ENCODE measurements at regions not wholly inside any gene's neighbourhood (a gene's known extent, or its start where the extent isn't known, plus 50 kb on each side); places are given as distances from the start of the nearest gene placed in this dataset.
"Not testable (repeated sequence)": the region's sequence is repeated elsewhere in the genome, so short reads cannot be mapped to it uniquely, and the experiment has no call there.

DNA sequence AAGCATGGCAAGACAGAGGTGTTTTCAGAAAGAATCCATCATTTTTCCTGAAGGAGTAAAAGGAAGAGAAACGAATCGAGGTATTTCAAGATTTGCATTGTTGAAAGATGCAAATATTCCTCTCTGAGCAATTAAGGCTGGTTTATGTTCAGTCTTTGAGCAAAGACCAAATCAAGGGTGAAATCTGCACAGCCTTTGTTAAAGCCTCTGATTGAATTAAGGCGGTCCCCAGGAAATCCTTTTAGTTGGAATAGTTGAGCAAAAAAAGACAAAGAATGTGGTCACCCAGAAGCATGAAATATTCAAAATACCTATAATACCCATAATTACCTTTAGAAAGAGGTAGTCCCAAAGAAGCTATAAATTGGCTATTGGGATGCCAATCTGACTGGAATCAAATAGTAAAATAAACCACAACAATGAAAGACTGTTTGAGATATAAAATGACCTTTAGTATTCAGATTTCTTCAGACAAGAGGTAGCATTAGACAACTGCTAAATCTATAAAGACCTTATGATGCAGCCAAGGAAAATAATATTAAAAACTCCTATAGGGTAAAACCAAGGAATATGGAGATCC is 1218.1 kb downstream of the ROBO2 start:
- Mint-ChIP-seq H3K27ac (no peak overlapping the region), H3K27me3 (ENCODE audit: low read depth) (no peaks in the 10 kb centered on the region), H3K4me1 (ENCODE audit: low read depth) (no peaks in the 10 kb centered on the region), H3K4me3 (no peak overlapping the region), H3K9me3 (ENCODE audit: insufficient read depth) (peaks cover 10% of the 10 kb centered on the region), H3K36me3 (ENCODE audit: low read depth) (no peaks in the 10 kb centered on the region)
- CTCF ChIA-PET = no interaction called here
- ATAC-seq (no peak), DNase-seq (no peak)
- POLR2A ChIA-PET = no interaction called here

DNA sequence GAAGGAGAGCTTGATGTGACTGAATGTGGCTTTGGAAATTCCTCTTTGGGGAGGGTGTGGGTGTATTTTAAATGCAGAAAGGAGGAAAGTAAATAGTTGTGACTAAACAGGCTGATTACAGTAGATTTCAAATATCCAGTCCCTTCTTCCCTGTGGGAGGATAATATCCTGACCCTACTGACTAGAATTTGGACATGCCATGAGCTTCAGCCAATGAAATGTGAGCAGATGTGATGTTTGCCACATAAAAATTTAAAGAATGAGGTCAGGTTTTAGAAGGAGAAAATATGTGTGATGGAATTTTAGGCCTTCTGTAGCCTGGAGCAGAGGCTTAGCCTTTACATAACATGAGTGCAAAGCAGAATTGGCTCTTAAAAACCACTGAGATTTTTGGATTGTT is 1218.9 kb downstream of the ROBO2 start:
- CTCF ChIA-PET = no interaction called here
- H3K4me1 Mint-ChIP-seq (ENCODE audit: low read depth) = no peaks in the 10 kb centered on the region
- peaks cover 12% of the 10 kb centered on the region for H3K9me3 Mint-ChIP-seq (ENCODE audit: insufficient read depth)
- H3K27ac Mint-ChIP-seq = no peak overlapping the region
- no peaks in the 10 kb centered on the region for H3K27me3 Mint-ChIP-seq (ENCODE audit: low read depth)
- no peaks in the 10 kb centered on the region for H3K36me3 Mint-ChIP-seq (ENCODE audit: low read depth)
- no peak for DNase-seq
- ATAC-seq = no peak
- no peak overlapping the region for H3K4me3 Mint-ChIP-seq
- POLR2A ChIA-PET = no interaction called here

DNA sequence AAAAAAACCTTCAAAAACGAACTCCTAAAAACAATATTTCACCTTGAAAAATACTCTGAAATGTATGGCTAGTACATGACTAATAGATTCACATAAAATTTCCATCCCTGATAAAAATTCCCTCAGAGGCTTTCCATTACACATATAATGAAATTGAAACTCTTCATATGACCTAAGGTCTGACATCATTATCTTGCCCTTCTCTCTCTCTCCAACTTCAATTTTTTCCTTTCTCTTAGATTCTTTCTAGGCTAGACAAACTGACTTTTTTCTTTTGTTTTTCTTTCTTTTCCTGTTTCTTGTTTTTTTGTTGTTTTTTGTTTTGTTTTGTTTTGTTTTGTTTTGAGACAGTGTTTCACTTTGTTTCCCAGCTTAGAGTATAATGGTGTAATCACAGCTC is 1220.5 kb downstream of the ROBO2 start:
- ChIA-PET CTCF (no interaction called here), POLR2A (no interaction called here)
- Mint-ChIP-seq H3K27ac (no peak overlapping the region), H3K36me3 (ENCODE audit: low read depth) (no peaks in the 10 kb centered on the region), H3K27me3 (ENCODE audit: low read depth) (no peaks in the 10 kb centered on the region), H3K9me3 (ENCODE audit: insufficient read depth) (peaks cover 24% of the 10 kb centered on the region), H3K4me1 (ENCODE audit: low read depth) (no peaks in the 10 kb centered on the region), H3K4me3 (no peak overlapping the region)
- ATAC-seq (no peak), DNase-seq (no peak)

DNA sequence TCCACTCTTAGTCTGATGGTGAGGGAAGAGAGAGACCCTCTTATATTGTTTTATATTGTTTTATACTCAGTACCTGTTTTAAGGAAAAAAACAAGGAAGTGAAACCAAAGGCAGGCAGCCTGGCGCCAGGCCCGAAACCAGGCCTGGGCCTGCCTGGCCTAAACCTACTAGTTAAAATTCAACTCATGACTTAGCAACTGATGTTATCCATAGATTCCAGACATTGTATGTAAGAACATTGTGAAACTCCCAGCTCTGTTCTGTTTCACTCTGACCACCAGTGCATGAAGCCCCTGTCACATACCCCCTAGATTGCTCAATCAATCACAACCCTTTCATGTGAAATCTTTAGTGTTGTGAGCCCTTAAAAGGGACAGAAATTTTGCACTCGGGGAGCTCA is 1226.7 kb downstream of the ROBO2 start:
- H3K27ac Mint-ChIP-seq; DNase-seq; ATAC-seq; H3K27me3 Mint-ChIP-seq (ENCODE audit: low read depth); POLR2A ChIA-PET; H3K4me3 Mint-ChIP-seq; CTCF ChIA-PET; H3K4me1 Mint-ChIP-seq (ENCODE audit: low read depth); H3K36me3 Mint-ChIP-seq (ENCODE audit: low read depth): not testable (repeated sequence)
- H3K9me3 Mint-ChIP-seq (ENCODE audit: insufficient read depth) = peaks cover 23% of the 10 kb centered on the region

DNA sequence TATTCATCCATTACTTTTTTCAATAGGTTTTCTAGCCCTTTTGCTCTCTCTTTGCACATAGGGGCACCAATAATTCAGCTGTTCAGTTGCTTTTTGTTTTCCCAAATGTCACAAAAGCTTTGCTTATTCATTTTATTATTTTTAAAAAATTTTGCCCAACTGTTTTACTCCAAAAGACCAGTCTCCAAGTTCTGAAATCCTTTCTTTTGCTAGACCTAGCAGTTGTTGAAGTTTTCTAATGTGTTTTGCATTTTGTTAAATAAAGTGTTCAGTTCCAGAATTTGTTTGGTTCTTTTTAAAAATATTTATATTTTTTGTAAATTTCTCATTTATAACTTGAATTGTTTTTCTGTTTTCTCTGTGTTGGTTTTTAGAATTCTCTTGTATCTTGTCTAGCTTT is 1227.3 kb downstream of the ROBO2 start:
- POLR2A ChIA-PET = no interaction called here
- ATAC-seq = no peak

DNA sequence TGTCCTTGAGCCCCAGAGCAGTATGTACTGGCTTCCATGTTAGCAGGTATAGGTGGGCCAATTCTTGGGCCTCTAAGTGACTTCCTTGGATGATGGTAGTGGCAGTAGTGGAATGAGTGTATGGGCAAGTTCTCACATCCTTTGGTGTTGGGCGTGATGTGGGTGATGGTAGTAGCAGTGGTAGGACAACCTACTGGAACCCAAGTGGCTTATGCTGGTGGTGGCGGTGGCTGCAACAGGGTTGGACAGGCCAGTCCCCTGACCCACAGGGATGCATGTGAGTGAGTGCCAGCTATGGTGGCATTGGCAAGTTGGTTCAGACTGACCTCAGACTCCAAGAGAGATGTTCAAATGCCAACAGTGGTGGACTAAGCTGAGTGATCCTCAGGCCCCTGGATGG is 1228.2 kb downstream of the ROBO2 start:
- ATAC-seq (no peak), DNase-seq (no peak)
- POLR2A ChIA-PET = no interaction called here
- no peaks in the 10 kb centered on the region for H3K4me1 Mint-ChIP-seq (ENCODE audit: low read depth)
- CTCF ChIA-PET = no interaction called here
- H3K27ac Mint-ChIP-seq = no peak overlapping the region
- peaks cover 17% of the 10 kb centered on the region for H3K9me3 Mint-ChIP-seq (ENCODE audit: insufficient read depth)
- H3K27me3 Mint-ChIP-seq (ENCODE audit: low read depth) = no peaks in the 10 kb centered on the region
- H3K36me3 Mint-ChIP-seq (ENCODE audit: low read depth) = no peaks in the 10 kb centered on the region
- no peak overlapping the region for H3K4me3 Mint-ChIP-seq

More for the DNA sequence above, 1227.3 kb downstream of the ROBO2 start:
- Mint-ChIP-seq H3K36me3 (ENCODE audit: low read depth) (no peaks in the 10 kb centered on the region), H3K9me3 (ENCODE audit: insufficient read depth) (peaks cover 23% of the 10 kb centered on the region), H3K27me3 (ENCODE audit: low read depth) (no peaks in the 10 kb centered on the region), H3K4me1 (ENCODE audit: low read depth) (no peaks in the 10 kb centered on the region), H3K27ac (no peak overlapping the region), H3K4me3 (no peak overlapping the region)
- DNase-seq = no peak
- CTCF ChIA-PET = no interaction called here

DNA sequence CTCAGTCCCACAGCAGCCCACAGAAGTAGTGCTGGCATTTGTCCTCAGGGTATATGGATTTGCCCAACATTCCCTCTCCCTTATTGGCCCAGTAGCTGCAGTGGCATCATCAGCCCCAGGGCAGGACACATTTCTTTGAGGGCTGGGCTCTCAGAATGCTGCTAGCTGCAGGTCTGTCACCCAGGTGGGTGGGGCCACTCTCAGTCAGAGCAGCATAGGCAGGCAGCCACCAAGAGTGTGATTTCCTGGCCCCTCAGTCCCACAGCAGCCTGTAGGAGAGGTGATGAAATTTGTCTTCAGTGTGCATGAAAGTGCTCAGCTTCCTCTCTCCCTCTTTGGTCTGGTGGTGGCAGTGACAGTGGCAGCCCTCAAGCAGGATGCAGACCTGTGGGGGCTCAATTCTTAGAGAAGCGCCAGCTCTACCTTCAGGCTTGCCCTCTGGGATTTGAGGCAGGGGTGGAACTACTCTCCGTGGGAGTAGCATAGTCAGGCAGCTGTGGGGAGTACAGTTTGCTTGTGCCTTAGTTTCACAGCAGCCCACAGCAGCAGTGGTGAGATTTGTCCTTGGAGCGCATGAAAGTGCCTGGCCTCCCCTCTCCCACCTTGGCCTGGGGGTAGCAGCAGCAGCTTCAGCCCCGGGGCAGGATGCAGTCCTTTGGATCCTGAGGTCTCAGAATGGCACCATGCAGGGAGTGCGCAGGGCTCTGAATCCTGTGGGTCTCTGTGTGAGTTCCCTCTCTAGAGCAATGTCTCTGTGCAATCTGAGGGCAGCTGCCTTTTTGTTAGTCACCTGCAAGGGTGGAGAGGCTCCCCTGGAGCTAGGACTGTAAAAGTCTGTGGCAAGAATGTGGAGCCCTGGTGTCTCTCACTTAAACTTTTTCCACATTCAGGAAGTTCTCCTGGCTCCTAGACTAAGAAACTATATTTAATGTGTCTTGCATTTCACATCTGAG is 1229.1 kb downstream of the ROBO2 start:
- no peak for DNase-seq
- Mint-ChIP-seq H3K27me3 (ENCODE audit: low read depth) (no peaks in the 10 kb centered on the region), H3K4me1 (ENCODE audit: low read depth) (no peaks in the 10 kb centered on the region), H3K36me3 (ENCODE audit: low read depth) (no peaks in the 10 kb centered on the region), H3K27ac (no peak overlapping the region), H3K4me3 (no peak overlapping the region), H3K9me3 (ENCODE audit: insufficient read depth) (peaks cover 13% of the 10 kb centered on the region)
- CTCF ChIA-PET = no interaction called here
- POLR2A ChIA-PET = no interaction called here
- no peak for ATAC-seq

DNA sequence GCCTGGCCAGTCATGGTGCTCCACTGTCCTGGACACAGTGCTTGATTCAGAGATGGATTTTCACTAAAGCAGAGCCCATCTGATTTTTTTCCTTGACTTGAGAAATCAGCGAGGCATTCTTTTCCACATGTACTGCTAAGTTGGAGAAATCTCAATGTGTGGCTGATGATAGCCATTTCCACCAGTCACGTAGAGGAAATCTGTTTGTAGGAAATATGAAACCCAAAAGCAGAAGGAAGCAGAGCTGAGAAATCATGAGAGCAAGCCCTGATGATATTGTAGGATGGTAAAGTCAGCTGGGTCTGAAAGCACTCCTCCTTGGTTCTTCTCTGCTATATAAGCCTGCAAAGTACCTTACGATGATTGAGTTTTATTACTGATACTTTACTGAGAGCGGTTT is 1233.4 kb downstream of the ROBO2 start:
- no peak overlapping the region for H3K27ac Mint-ChIP-seq
- ATAC-seq (no peak), DNase-seq (no peak)
- no peaks in the 10 kb centered on the region for H3K36me3 Mint-ChIP-seq (ENCODE audit: low read depth)
- no peaks in the 10 kb centered on the region for H3K4me1 Mint-ChIP-seq (ENCODE audit: low read depth)
- ChIA-PET POLR2A (no interaction called here), CTCF (no interaction called here)
- no peaks in the 10 kb centered on the region for H3K27me3 Mint-ChIP-seq (ENCODE audit: low read depth)
- H3K9me3 Mint-ChIP-seq (ENCODE audit: insufficient read depth) = peaks cover 3% of the 10 kb centered on the region
- no peak overlapping the region for H3K4me3 Mint-ChIP-seq

DNA sequence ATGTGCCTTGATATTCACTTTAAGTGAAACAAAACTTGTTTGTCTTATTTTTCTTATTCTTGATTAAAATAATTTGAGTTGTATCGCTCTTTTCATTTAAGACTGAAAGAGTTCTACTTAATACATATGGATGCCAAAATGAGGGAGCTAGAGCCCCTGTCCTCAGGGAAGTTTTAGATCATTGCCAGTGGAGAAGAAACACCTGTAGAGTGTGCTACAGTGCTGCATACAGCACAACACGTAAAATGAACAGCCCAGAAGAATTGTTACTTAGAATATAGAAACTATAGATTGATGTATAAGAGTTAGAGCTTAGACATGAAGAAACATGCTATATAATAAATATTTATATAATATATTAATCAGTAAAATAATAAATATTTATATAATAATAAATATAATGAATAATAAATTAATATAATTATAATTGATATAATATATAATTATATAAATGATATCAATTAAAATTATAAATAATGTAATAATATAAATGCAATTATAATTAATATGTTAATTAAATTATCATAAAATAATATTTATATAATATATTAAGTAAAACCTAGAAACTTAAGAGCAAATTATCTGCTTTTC is 1234.7 kb downstream of the ROBO2 start:
- Mint-ChIP-seq H3K27me3 (ENCODE audit: low read depth) (no peaks in the 10 kb centered on the region), H3K9me3 (ENCODE audit: insufficient read depth) (no peaks in the 10 kb centered on the region), H3K4me1 (ENCODE audit: low read depth) (no peaks in the 10 kb centered on the region), H3K27ac (no peak overlapping the region), H3K36me3 (ENCODE audit: low read depth) (no peaks in the 10 kb centered on the region), H3K4me3 (no peak overlapping the region)
- ChIA-PET POLR2A (no interaction called here), CTCF (no interaction called here)
- ATAC-seq (no peak), DNase-seq (no peak)

DNA sequence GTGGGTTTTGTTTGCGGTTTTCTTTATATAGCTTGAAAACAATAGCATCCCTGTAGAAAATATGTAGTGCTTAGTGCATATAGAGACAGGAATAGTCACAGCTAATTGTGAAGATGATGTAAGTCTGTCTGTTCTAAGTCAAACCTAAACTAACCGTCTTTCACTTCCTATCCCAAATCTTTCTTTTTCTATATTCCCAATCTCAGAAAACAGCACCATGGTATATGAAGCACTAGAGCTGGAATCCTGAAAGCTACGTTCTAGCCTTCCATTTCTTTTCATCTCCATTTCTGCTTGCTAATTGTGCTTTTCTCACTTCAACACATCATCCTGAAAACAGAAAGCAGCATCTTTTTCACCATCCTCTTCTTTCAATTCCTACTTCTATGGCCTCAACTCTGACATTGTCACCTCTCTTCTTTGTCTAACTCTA is 1235.5 kb downstream of the ROBO2 start:
- Mint-ChIP-seq H3K4me1 (ENCODE audit: low read depth) (no peaks in the 10 kb centered on the region), H3K36me3 (ENCODE audit: low read depth) (no peaks in the 10 kb centered on the region), H3K27ac (no peak overlapping the region), H3K9me3 (ENCODE audit: insufficient read depth) (peaks cover under 1% of the 10 kb centered on the region), H3K4me3 (no peak overlapping the region), H3K27me3 (ENCODE audit: low read depth) (no peaks in the 10 kb centered on the region)
- POLR2A ChIA-PET = no interaction called here
- no peak for ATAC-seq
- CTCF ChIA-PET = no interaction called here
- no peak for DNase-seq

DNA sequence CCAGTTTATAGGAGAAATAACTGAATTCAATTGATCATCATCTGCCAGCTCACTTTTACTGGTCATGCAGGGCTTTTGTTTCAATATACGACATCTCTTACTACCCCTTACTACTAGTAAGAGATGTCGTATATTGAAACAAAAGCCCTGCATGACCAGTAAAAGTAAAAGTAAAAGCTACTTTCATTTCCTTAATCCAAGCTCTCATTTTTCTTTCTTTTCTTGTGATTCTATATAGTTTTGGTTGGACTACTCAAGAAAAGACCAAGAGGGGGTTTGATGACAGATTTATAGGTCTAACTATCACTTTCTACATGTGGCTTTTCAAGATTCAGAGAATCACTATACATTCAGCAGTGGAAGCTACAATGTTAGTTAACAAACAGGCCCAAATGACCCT is 1237.3 kb downstream of the ROBO2 start:
- DNase-seq = no peak

DNA sequence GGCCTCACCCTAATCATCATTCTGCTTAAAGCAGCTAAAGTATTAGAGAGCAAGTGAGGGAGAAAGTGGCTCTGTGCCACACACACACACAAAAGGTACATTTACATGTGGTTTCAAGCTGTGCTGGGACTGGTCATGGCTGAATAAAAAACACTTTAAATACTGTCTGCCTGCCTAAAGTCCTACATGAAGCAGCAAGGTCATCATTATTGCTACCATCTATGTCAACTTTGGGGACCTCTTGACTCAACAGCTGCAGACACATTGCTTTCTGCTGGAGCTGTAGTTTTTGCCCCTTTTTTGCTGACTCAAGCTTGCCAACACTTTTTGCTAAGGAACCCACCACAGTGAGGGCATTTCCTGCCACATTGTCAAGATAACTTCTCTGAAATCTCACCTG is 1237.9 kb downstream of the ROBO2 start:
- H3K27me3 Mint-ChIP-seq (ENCODE audit: low read depth) = no peaks in the 10 kb centered on the region
- no peaks in the 10 kb centered on the region for H3K4me1 Mint-ChIP-seq (ENCODE audit: low read depth)
- DNase-seq (no peak), ATAC-seq (no peak)
- no peak overlapping the region for H3K4me3 Mint-ChIP-seq
- H3K9me3 Mint-ChIP-seq (ENCODE audit: insufficient read depth) = peaks cover 13% of the 10 kb centered on the region
- H3K27ac Mint-ChIP-seq = no peak overlapping the region
- H3K36me3 Mint-ChIP-seq (ENCODE audit: low read depth) = no peaks in the 10 kb centered on the region
- CTCF ChIA-PET = no interaction called here
- POLR2A ChIA-PET = no interaction called here

More for the DNA sequence above, 1237.3 kb downstream of the ROBO2 start:
- CTCF ChIA-PET = no interaction called here
- H3K4me1 Mint-ChIP-seq (ENCODE audit: low read depth) = no peaks in the 10 kb centered on the region
- POLR2A ChIA-PET = no interaction called here
- ATAC-seq = no peak
- H3K9me3 Mint-ChIP-seq (ENCODE audit: insufficient read depth) = peaks cover 9% of the 10 kb centered on the region
- no peaks in the 10 kb centered on the region for H3K27me3 Mint-ChIP-seq (ENCODE audit: low read depth)
- no peaks in the 10 kb centered on the region for H3K36me3 Mint-ChIP-seq (ENCODE audit: low read depth)
- no peak overlapping the region for H3K4me3 Mint-ChIP-seq
- no peak overlapping the region for H3K27ac Mint-ChIP-seq

Measured in activated CD8-positive, alpha-beta T cell treated with anti-CD3 and anti-CD28 coated beads, Interleukin-2, amount 10 ng/mL, durations not matched to agents 7 days and 5 days (primary cell).